HEK293 (cell line): ENCODE measurements at regions not wholly inside any gene's neighbourhood (a gene's known extent, or its start where the extent isn't known, plus 50 kb on each side); places are given as distances from the start of the nearest gene placed in this dataset.

Experiments
- CTCF ChIA-PET: fragments of 350-600 bp; formaldehyde crosslinking; extraction: SDS; loops from one replicate; lab custom pipeline; 2021; ENCODE audit warnings: antibody characterized with exemption; lab: Yijun Ruan, JAX
- POLR2A ChIA-PET: fragments of 300-600 bp; formaldehyde crosslinking; extraction: SDS; loops from one replicate; lab custom pipeline; 2020; ENCODE audit warnings: antibody characterized with exemption, inconsistent platforms; lab: Yijun Ruan, JAX
- H3K27ac ChIP-seq: fragments of 200-500 bp; sonication (Bioruptor generic); 2 replicates; pipeline ENCODE4 v1.5.1; 2014; ENCODE audit warnings: low read depth, low read length, control low read depth, inconsistent platforms; ENCODE audit errors: extremely low read depth
- H3K36me3 ChIP-seq, 2 experiments: fragments of 200-500 bp in 1 of 2; sonication (Bioruptor generic) in 1 of 2; 1 replicate in 1 of 2; 2 replicates in 1 of 2; pipeline ENCODE4 v1.5.1; 2014 to 2017; ENCODE audit warnings: inconsistent platforms in 2 of 2, low read length in 2 of 2; ENCODE audit not compliant: control insufficient read depth in 2 of 2, insufficient read depth in 1 of 2
- H3K4me1 ChIP-seq: fragments of 200-500 bp; sonication (Bioruptor generic); 2 replicates; pipeline ENCODE4 v1.5.1; 2014; ENCODE audit warnings: mild to moderate bottlenecking, low read length, inconsistent platforms; ENCODE audit not compliant: control insufficient read depth, insufficient read depth
- H3K4me3 ChIP-seq: 2 replicates; pipeline ENCODE4 v1.5.1; 2011; ENCODE audit warnings: low read depth, mild to moderate bottlenecking, control low read depth, low read length, moderate library complexity
- H3K9me3 ChIP-seq: fragments of 200-500 bp; sonication (Bioruptor generic); 2 replicates; pipeline ENCODE4 v1.5.1; 2014; ENCODE audit warnings: low read depth, low read length, inconsistent platforms; ENCODE audit not compliant: control insufficient read depth, insufficient read depth
- ATF2 ChIP-seq: fragments of 450-650 bp; formaldehyde crosslinking; IDR thresholded peaks from 2 replicates; pipeline ENCODE4 v1.5.1; 2016; ENCODE audit warnings: missing biosample characterization, missing genetic modification characterization, low read depth
- IKZF3 ChIP-seq: fragments of 450-650 bp; IDR thresholded peaks from 2 replicates; pipeline ENCODE4 v1.5.0; 2018; ENCODE audit warnings: missing biosample characterization, mild to moderate bottlenecking, missing genetic modification characterization, moderate library complexity
- MEIS1 ChIP-seq: sonication (generic); formaldehyde crosslinking; IDR thresholded peaks from 2 replicates; pipeline ENCODE4 v1.8.1; 2022; ENCODE audit warnings: missing genetic modification reagents, mild to moderate bottlenecking, borderline replicate concordance
- SCRT1 ChIP-seq: fragments of 450-650 bp; formaldehyde crosslinking; IDR thresholded peaks from 2 replicates; pipeline ENCODE4 v1.5.1; 2016; ENCODE audit warnings: missing biosample characterization, missing genetic modification characterization, borderline replicate concordance
- SETDB1 ChIP-seq: IDR thresholded peaks from one replicate; pipeline ENCODE4 v1.6.1; 2017; ENCODE audit warnings: mild to moderate bottlenecking, low read length, moderate library complexity, mixed read lengths; ENCODE audit not compliant: insufficient read length
- SP3 ChIP-seq: fragments of 450-650 bp; formaldehyde crosslinking; IDR thresholded peaks from 2 replicates; pipeline ENCODE4 v1.5.1; 2016; ENCODE audit warnings: missing biosample characterization, missing genetic modification characterization
- SP7 ChIP-seq: fragments of 450-650 bp; formaldehyde crosslinking; IDR thresholded peaks from 2 replicates; pipeline ENCODE4 v1.5.1; 2016; ENCODE audit warnings: missing biosample characterization, missing genetic modification characterization
- TSHZ1 ChIP-seq: fragments of 450-650 bp; formaldehyde crosslinking; IDR thresholded peaks from 2 replicates; pipeline ENCODE4 v1.5.1; 2016; ENCODE audit warnings: missing biosample characterization, missing genetic modification characterization, borderline replicate concordance
- ZBTB49 ChIP-seq: fragments of 450-650 bp; formaldehyde crosslinking; IDR thresholded peaks from 2 replicates; pipeline ENCODE4 v1.5.1; 2016; ENCODE audit warnings: missing biosample characterization, missing genetic modification characterization, low read depth
- ZFP3 ChIP-seq: fragments of 450-650 bp; formaldehyde crosslinking; IDR thresholded peaks from 2 replicates; pipeline ENCODE4 v1.5.1; 2016; ENCODE audit warnings: low read depth, missing biosample characterization, missing genetic modification characterization
- ZNF148 ChIP-seq: fragments of 450-650 bp; formaldehyde crosslinking; IDR thresholded peaks from 2 replicates; pipeline ENCODE4 v1.5.0; 2017; ENCODE audit warnings: missing biosample characterization, missing genetic modification characterization, borderline replicate concordance
- ZNF362 ChIP-seq: fragments of 450-650 bp; formaldehyde crosslinking; IDR thresholded peaks from 2 replicates; pipeline ENCODE4 v1.5.1; 2016; ENCODE audit warnings: missing biosample characterization, missing genetic modification characterization
- ZNF398 ChIP-seq: fragments of 450-650 bp; formaldehyde crosslinking; IDR thresholded peaks from 2 replicates; pipeline ENCODE4 v1.5.1; 2017; ENCODE audit warnings: missing biosample characterization, missing genetic modification characterization
- ZNF555 ChIP-seq: fragments of 450-650 bp; formaldehyde crosslinking; conservative IDR thresholded peaks from 2 replicates; pipeline ENCODE4 v1.5.1; 2017; ENCODE audit warnings: missing biosample characterization, mild to moderate bottlenecking, missing genetic modification characterization, inconsistent platforms
- ZNF558 ChIP-seq: fragments of 450-650 bp; formaldehyde crosslinking; IDR thresholded peaks from 2 replicates; pipeline ENCODE4 v1.5.1; 2016; ENCODE audit warnings: missing biosample characterization, missing genetic modification characterization
- ZNF596 ChIP-seq: fragments of 450-650 bp; IDR thresholded peaks from 2 replicates; pipeline ENCODE4 v1.5.0; 2018; ENCODE audit warnings: missing biosample characterization, mild to moderate bottlenecking, missing genetic modification characterization, moderate library complexity
- ZNF792 ChIP-seq: fragments of 450-650 bp; formaldehyde crosslinking; IDR thresholded peaks from 2 replicates; pipeline ENCODE4 v1.5.1; 2016; ENCODE audit warnings: missing biosample characterization, missing genetic modification characterization
- ZXDB ChIP-seq: fragments of 450-650 bp; formaldehyde crosslinking; IDR thresholded peaks from 2 replicates; pipeline ENCODE4 v1.5.1; 2016; ENCODE audit warnings: missing biosample characterization, missing genetic modification characterization

- TF ChIP-seq SCRT1 (tag by site-specific recombination) = no peak
- no peak for TF ChIP-seq ZNF398 (tag by site-specific recombination)
- no peak for TF ChIP-seq ZNF792
- no peak for TF ChIP-seq SP3
Measured at GRCh38 chr3:182198345-182198744, 486.6 kb downstream of the SOX2 start (continued).

GRCh38 chr3:182201456-182202168, 489.9 kb downstream of the SOX2 start:
- Histone ChIP-seq H3K9me3 (no peaks in the 10 kb centered on the region), H3K4me3 (no peak overlapping the region), H3K4me1 (no peaks in the 10 kb centered on the region), H3K36me3 (no peaks in the 10 kb centered on the region), H3K27ac (no peak overlapping the region)
- TF ChIP-seq ZNF362 (tag by site-specific recombination) = no peak
- ChIA-PET POLR2A (no interaction called here), CTCF (no interaction called here)

- CTCF ChIA-PET = no interaction called here
- H3K9me3 ChIP-seq = no peaks in the 10 kb centered on the region
- POLR2A ChIA-PET = no interaction called here
- TF ChIP-seq ZBTB49 (tag by site-specific recombination) (no peak), MEIS1 (CRISPR knock-in tag) (no peak), ATF2 (tag by site-specific recombination) (peak; percentile 62; the same call in 1 of the 2 replicates), ZNF558 (tag by site-specific recombination) (peak; percentile 84), ZXDB (tag by site-specific recombination) (peak; percentile 63; the same call in 1 of the 2 replicates), ZNF148 (tag by site-specific recombination) (peak; percentile 55; the same call in 1 of the 2 replicates), IKZF3 (tag by site-specific recombination) (peak; percentile 79), SETDB1 (no peak), ZNF555 (tag by site-specific recombination) (no peak), ZNF596 (0 out of 2 replicates have a peak, but pooled peaks have one; percentile 64), SP7 (tag by site-specific recombination) (peak; percentile 94), ZFP3 (no peak), TSHZ1 (peak; percentile 59; the same call in 1 of the 2 replicates)
Measured at GRCh38 chr3:182212479-182213076, 500.9 kb downstream of the SOX2 start.

More at GRCh38 chr3:182212479-182213076, 500.9 kb downstream of the SOX2 start:
- Histone ChIP-seq H3K4me3 (no peak overlapping the region), H3K27ac (no peak overlapping the region), H3K4me1 (peaks cover 7% of the 10 kb centered on the region), H3K36me3 (no peaks in the 10 kb centered on the region)
